Femur (tissue), 1 donor: ENCODE measurements at regions not wholly inside any gene's neighbourhood (a gene's known extent, or its start where the extent isn't known, plus 50 kb on each side); places are given as distances from the start of the nearest gene placed in this dataset.
"Not testable (repeated sequence)": the region's sequence is repeated elsewhere in the genome, so short reads cannot be mapped to it uniquely, and the experiment has no call there.

Experiments used
- DNase-seq: peaks from one replicate; pipeline ENCODE4 v3.0.0-alpha.2; 2017

DNA sequence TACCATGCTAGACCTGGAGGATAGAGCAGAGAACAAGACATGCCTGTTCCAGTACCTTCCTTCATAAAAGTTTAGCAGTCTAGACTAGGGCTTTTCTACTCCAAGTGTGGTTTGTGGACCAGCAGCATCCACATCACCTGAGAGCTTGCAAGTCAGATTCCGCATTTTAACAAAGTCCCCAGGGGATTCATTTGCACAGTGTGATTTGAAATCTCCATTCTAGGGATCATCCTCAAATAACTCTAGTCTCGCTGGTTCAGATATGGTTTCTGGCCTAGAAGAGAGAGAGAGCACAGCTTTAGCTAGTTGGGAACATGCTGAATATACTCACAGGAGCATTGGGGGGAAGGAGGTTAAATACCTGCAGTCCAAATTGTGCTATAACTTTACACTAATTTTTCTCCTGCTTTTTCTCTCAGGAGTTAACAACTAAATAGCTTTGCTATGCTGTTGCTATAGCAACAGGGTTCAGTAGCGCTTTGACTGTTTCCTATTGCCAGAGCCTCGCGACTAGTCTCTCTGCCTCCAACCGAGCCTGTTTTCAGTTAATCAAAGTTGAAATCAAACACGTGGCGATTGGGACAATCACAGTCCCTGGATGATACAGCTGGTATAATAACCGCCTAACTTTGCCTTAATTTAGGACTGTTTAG, 64.0 kb upstream of the RASGRF1 start:
- no peak for DNase-seq

DNA sequence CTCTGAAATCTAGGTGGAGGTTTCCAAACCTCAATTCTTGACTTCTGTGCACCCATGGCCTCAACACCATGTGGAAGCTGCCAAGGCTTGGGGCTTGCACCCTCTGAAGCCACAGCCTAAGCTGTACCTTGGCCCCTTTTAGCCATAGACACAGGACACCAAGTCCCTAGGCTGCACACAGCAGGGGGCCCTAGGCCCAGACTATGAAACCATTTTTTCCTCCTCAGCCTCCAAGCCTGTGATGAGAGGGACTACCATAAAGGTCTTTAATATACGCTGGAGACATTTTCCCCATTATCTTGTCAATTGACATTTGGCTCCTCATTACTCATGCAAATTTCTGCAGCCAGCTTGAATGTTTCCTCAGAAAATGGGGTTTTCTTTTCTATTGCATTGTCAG, 53.7 kb upstream of the RASGRF1 start:
- not testable (repeated sequence) for DNase-seq

DNA sequence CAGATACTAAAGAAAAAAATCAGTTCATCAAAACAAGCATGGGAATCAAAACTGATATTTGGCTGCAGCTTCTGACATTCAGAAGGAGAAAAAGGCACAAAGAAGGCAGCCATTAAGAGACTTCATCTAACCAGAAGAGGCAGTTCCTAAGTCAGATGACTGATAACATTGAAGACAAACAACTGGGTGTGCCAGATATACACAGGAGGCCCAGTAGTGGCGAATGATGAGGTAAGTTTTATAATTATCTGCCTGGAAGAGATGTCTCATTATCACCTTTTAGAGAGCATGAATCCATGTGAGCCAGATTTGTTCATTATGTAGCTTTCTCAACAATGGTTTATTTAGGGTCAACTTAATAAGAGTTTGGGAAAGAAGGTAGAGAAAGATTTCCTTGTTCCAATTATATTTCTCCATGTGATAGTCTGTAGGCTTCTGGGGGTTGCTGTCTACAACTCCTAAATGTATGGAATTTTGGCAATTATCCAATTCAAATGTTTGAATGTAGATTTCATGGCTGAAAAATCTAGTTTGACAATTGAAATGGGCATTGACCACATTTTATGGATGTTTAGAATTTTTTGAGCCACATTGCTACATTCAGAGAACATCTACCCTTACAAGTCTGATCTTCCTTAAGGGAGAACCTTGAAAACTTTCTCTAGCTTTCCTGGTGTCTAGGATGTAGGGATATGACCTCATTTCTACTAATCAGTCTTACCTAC, 50.4 kb upstream of the RASGRF1 start:
- DNase-seq, result no peak
